HG02759 (cell line): ENCODE measurements at regions not wholly inside any gene's neighbourhood (a gene's known extent, or its start where the extent isn't known, plus 50 kb on each side); places are given as distances from the start of the nearest gene placed in this dataset.
"Not testable (repeated sequence)": the region's sequence is repeated elsewhere in the genome, so short reads cannot be mapped to it uniquely, and the experiment has no call there.

Source experiments
- ATAC-seq: cut with Tn5 transposase; IDR thresholded peaks from one replicate; pipeline ENCODE4 v1.9.1; 2021; ENCODE audit warnings: mild to moderate bottlenecking, moderate library complexity; ENCODE audit not compliant: unreplicated experiment

DNA sequence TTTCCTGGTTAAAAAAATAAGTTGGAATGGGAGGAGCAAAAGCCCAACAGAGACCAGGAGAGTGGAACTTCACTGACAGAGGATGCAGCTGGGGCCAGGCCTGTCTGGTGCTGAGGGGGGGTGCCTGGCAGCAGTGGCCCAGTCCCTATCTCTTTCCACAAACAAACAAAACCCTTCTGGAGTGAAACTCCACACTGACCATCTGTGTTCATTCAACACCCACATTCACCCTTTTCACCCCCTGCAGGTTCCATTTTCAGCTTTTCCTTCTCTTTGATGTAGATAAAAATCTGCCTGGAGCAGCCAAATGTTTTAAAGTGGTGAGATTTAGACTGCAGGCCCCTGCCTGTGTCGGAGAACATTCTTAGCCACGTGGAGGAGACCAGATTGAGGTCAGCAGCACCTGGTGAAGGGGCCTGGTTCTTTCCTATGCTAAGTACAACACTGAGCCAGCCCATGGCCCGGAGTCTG lies 161.4 kb upstream of the CDH11 start:
- no peak for ATAC-seq

DNA sequence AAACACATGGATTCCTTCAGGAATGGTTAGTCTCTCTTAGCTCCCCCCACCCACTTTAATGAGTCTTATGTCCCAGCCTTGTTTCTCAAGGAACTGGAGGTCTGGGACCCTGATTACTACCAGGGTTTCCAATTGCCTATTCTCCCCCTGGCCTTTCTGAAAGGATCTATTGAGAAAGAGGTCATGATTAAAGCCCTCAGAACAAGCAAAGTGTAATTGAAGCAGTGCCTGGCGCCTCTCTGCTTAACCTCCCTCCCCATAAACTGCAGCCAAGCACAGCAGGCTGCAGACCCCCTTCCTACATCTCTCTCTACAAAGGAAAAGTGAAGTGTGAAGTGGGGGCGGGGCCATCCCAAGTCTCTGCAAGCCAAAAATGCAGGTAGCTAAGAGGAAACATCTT lies 159.7 kb upstream of the CDH11 start:
- ATAC-seq, result no peak

DNA sequence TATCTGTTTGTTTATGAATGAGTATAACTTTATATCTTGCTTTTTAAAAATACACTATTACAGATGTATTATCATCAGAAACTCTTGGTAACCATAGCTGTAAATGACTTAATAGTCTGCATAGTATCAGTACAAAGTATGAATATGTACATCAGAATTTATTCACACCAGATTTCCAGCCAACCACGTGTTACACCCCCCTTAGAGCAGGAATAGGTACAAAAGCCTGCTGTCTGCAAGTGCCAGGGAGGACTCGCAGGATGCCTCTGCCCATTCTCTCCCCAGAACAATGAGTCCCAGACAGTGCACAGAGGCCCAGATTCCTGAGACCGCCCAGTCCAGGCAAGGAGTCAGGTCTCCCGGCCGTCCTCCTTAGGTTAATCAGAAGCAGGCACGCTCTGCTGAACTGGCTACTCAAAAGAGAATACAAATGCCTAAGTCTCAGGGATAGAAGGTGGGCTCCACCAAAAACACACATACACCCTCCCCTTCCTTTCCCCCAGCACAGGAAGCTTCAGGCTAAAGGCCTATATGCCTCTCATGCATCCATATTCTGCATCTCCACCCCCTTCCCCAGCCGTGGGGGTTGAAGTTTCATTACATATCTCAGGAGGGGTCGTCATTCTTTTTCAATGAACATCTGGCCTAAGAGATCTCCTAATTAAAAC lies 159.1 kb upstream of the CDH11 start:
- no peak for ATAC-seq

DNA sequence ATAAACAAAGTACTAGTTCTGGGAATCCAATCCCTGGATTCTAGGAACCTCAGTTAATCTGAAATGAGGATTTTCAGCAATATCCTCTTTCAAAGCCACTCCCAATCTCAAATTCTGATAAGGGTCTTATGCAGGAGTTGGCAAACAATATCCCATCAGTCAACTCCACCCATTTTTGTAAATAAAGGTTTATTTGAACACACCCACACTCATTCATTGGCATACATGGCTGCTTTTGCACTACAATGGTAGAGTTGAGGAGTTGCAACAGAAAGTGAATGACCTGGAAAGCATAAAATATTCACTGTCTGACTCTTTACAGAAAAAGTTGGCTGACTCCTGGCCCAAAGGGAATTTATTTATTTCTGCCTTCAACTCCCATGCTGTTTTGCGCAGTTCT lies 157.7 kb upstream of the CDH11 start:
- no peak for ATAC-seq

DNA sequence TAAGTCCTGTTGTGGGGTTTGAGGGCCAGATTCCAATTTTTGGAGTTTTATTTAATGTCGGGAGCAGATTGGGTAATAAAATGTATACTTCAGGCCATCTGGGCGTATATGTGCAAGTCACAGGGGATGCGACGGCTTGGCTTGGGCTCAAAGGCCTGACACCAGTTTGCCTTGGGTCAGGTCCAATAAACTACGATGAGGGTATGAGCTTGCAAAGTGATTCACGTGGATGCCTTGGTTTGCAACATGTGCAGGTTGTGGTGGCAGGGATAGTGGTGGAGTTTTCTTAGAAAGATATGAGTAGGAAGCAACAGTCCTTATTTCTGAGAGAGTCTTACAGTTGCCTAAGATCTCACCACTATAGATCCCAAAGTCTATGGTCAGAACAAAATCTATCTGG lies 157.0 kb upstream of the CDH11 start:
- no peak for ATAC-seq

DNA sequence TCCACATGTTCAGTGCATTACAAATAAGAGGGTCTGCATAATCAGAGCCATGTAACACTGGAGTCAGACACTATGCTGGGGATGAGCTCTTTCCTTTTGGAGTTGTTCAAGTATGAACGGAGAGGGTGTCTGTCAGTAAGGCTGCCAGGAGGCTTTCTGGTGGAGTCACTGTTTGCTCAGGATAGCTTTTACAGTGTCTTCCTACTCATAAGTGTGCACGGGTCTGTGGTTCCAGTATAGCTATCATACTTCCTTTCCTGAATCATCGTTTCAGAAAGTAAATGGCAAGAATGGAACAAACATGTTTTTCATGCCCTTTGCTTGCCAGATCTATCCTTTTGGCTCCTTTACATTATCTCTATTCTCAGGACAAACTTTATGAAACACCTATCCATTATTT lies 152.7 kb upstream of the CDH11 start:
- ATAC-seq, result no peak

DNA sequence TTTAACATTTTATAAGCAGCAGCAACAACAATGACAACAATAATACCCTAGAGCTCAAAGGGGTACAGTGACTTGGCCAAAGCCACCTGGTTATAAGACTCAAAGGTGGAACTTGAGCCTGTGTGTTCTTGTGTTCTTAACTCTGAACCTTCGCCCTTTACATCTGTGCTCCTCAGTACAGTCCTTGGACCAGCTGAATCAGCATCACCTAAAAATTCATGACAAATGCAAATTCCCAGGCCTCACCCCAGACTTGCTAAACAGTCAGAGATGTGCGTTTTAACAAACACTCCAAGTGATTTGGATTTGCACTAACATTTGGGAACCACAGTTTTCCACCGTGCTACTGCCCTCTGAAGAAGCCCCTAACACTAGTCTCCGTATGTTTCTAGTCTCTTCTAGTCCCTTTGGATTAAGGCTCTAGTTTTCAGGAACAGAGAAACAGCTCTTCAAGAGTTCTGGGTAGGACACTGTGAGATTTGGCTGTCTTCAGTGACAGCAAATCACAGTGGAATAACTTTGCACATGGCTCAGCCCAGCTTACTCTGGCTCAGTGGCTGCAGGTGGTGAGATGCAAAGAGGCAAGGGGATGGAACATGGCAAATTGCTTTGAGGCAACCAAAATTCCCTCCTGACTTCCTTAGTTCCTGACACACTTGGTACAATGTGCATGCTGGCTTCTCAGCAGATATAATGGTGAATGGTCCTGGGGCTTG lies 151.0 kb upstream of the CDH11 start:
- no peak for ATAC-seq

DNA sequence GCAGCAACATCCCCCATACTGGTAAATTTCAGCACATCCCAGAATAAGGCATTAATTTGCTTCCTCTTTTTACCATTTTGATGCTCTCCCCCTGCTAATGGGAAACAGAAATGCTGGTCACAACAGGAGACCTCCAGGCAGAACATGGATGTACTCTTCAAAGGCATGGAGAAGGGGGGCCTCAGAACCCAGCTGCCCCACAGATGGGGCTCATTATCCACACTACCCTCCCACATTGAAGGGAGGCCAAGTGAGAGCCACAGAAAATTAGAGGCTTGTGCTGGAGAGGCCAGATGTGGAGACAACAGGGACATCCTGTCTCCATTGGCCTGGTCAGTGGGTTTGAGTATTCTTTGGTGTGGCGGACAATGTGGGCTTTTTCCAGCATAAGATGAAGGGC lies 150.1 kb upstream of the CDH11 start:
- no peak for ATAC-seq

DNA sequence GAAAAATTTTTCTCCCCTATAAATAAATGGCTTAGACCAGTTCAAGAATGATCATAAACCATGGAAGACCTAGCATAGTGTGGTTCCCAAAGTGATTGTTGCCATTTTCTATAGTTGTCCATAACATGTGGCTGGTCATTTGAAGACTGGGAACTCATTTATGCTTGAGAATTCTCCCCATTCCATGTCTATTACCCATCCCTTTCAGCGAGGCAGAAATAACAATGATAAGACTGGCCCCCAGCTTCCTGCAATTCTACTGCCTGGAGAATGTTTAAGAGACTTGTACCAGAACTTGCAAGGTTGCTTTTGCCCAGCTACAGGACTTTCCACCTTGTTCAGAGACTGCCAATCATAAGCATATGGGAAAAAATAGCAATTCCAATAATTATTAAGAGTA lies 146.5 kb upstream of the CDH11 start:
- ATAC-seq, result no peak

DNA sequence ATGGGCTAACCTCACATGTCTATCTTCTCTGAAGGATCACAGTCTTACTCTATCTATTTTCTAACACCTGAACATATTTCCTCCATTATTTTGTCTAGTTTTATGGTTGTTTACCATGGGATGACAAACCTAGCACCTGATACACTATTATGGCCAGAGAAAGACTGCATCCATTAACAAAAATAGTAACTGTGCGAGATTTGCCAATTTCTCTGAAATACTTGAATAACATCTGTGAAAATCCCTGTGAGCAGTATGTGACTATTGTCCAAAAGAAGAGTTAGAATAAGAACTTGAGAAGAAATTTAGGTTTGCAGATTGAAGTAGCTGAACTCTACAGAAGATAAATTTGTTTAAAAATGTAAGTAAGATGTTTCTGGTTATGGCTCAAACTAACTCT lies 142.0 kb upstream of the CDH11 start:
- no peak for ATAC-seq

DNA sequence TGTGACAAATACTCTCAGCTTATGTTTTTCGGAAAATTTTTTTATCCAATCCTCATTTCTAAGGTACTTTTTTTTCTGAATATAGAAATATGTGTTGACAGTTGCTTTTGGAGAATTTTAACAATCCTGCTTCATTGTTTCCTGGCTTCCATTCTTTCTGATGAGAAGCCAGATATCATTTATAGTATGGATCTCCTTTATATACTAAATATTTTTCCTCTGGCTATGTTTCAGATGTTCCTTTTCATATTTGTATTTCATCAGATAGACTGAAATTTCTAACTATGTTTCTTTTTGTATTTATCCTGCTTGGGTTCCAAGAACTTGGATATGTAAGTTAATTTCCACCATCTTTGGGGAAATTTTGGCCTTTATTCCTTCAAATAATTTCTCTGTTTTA lies 138.9 kb upstream of the CDH11 start:
- no peak for ATAC-seq

DNA sequence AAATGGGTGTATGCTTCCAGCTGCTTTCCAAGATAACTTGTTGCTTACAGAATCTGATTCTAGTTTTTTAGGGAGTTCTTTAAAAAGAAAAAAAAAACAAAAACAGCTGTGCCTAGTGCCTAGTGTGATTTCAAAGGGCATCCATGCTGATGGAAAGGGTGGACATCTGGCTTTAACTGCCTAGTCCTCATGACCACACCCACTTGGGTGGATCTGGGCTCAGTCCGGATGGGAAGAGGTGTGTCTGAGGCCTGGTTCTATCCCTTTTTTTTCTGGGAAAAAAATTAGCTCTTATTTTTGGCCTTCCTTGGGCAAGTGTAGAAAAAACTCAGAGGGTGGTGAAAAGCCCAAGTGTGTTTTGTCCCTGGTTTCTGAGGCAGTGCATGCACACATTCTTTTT lies 132.3 kb upstream of the CDH11 start:
- ATAC-seq, result no peak

DNA sequence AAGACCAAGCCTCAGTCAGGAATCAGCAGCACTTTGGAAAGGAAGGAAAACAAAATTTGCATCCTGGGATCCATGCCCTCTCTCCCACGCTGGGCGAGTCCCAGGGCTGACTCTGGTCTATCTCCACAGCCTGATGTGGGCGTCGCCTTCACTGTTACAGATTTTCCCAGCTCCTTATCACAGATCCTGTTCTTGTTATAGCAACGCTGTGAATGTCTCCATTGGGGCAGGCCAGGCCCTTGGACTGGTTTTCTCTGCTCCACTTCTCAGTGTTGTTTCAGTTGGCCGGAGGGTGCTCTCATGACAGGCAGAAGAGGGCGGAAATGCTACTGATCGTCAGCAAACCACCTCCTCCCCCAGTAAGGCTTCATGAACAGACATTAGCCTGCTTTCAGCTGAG lies 127.9 kb upstream of the CDH11 start:
- ATAC-seq, result no peak

DNA sequence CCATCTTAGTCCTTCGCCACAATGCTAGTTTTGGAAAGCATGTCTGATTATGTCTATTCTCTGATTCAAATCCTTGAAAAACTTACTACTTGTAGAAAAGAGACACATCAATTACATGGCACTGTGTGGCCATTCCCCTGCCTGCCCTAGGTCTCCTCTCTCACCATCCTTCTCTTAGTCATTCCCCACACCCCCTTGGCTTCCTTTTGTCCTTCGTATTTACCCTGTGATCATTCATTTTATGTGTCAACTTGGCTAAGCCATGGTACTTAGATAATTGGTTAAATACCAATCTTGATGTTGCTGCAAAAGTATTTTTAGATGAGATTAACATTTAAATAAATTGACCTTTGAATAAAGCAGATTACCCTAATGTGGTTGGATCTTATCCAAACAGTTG lies 122.9 kb upstream of the CDH11 start:
- no peak for ATAC-seq

DNA sequence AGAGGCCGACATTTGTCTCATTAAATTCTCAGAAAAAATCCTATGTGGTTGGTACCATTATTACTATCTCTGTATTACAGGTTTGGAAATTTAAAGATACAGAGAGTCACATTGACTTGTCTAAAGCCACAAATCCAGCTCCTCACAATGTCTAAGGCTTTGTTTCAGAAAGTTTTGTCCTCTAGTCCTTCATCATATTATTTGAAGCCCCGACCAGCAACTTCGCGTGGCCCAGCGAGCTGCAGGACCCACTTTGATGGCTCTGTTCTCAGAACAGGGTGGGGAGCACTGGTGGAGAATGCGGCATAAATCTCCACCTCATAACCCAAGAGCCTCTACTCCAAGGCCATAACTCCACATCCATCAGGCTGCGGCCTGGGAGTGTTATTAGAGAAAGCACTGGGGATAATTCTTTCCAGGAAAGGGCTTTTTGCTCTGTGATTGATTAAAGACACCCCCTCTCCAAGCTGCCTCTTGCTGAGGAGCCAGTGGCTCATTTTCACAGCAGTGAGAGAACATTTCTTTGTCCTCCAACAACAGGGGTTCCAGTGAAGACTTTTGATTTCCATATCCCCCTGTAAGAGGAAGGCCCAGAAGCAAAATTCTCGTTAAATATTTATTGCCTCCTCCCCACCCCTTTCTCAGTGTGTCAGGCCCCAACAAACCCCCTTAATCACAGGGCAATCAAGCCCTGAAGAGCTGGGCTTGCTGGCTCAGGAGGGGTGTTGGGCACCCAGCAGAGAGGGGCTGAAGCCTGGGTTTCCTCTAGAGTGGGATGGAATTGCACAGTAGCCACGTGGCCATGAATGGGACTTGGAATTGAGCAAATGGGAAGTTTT lies 113.7 kb upstream of the CDH11 start:
- no peak for ATAC-seq

DNA sequence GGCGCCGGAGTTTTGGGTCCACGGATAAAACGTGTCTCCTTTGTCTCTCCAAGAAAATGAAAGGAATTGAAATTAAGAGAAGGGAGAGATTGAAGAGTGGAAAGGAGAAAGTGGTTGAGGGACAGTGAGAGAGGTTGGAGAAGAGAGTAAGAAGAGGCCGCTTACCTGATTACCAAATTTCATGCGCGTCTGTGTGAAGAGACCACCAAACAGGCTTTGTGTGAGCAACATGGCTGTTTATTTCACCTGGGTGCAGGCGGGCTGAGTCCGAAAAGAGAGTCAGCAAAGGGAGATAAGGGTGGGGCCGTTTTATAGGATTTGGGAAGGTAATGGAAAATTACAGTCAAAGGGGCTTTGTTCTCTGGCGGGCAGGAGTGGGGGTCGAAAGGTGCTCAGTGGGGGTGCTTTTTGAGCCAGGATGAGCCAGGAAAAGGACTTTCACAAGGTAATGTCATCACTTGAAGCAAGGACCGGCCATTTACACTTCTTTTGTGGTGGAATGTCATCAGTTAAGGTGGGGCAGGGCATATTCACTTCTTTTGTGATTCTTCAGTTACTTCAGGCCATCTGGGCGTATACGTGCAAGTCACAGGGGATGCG lies 113.0 kb upstream of the CDH11 start:
- not testable (repeated sequence) for ATAC-seq

DNA sequence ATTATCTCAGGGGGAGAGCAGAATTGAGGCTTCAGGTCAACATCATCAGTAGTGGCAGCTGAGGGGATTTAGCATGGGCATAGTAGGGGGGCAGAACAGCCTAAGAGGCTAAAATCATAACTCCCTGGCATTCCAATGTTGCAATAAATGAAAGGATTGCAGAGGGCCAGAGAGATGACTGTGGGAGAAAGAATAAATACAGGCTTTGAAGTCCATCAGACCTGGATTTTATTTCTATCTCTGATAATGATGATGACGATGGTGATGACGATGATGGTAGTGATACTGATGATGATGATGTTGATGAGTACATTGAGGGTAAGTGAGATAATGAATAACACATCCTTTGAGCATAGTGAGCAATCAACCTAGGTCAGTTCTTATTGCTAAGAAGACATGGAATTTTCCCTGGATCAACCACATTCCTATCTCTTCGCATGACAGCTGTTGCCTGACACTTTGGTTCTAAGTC lies 107.4 kb upstream of the CDH11 start:
- no peak for ATAC-seq

DNA sequence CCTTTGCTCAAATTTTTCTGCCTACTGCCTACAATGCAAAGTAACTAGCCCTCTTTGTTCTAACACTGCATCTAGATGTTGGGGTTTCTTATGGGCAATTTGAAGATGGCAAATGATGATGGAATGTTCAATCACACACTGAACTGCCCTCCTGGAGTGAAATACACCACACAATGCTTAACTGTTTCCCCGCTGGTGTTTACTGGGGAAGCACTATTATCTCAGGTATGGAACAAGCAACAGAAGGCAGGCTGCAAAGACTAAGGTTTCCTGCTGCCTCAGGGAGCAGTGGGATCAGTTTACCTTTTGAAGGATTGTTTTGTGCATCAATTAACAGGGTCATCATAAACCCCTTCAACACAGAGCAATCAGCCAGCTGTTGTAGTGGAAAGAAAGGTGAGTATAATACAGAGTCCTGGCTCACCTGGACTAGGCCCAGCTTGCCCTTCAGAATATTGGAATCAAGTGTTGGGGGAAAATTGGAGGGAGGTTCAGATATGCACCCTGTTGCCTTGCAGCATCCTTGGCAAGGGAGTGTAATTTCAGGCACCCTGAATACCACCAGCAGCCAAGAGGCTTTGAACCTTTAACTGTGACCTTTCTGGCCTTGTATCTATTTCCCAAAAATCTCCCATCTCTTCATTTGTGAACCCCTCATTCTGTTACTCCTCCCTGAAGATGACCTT lies 105.4 kb upstream of the CDH11 start:
- no peak for ATAC-seq

DNA sequence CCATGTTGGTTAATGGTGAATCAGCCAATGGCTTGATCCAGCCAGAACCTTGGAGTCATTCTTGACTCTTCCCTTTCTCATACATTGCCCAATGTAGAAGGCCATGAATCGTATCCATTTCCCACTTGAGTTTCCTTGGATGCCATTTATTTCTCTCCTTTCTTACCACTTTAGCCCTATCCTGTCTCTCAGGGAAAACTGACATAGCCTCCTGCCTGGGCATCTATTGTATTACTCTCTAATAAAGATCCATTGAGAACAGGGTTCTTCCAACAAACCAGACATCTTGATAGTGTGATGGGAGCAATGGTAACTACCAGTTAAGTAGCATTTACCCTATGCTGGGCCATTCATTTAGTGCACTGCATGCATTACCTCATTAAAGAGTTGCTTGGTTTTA lies 104.2 kb upstream of the CDH11 start:
- ATAC-seq, result no peak

DNA sequence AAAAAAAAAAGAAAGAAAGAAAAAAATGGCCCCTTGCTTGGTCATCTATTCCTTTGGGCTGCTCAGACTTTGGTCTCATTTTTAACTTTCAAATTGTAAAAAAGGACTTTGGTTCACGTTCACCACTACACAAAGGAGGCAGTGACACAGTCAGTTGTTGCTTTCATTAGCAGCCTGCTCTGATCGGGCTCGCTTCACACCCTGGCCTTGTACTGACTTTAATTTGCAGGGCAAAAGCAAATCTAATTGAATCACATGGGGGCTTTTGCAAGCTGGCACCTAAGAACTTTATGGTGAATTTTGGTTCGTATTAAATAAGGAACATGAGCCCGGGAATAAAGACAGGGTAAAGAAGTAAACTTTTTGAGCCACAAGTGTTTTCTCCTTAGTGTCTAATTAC lies 103.6 kb upstream of the CDH11 start:
- no peak for ATAC-seq

DNA sequence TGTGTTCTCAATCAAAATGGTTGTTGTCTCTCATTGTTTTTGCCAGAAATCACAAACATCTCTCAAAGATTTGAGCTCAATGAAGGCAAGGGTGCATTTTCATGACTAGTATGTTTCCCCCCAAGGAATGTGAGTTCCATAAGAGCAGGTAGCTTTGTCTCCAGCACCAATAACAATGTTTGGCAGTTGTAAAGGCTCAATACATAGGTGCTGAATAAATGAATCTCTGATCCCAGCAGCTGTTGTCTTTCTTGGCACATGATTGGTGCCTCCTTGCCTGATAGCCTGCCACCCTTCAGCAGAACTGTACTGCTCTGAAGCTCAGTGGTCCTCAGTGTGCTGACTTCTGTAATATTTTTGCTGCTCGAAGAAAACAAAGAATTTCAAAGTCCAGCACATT lies 103.1 kb upstream of the CDH11 start:
- ATAC-seq, result no peak
